ENCODE measurements at regions not wholly inside any gene's neighbourhood (a gene's known extent, or its start where the extent isn't known, plus 50 kb on each side); places are given as distances from the start of the nearest gene placed in this dataset.

DNA sequence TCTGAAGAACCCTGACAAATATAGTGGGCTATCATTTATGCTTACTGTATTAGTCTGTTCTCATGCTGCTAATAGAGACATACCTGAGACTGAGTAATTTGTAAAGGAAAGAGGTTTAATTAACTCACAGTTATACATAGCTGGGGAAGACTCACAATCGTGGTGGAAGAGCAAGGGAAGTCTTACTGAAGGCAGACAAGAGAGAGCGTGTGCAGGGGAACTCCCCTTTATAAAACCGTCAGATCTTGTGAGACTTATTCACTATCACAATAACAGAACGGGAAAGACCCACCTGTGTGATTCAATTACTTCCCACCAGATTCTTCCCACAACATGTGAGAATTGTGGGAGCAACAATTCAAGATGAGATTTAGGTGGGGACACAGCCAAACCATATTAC is 526.8 kb upstream of the GOT2 start:
- Histone ChIP-seq H3K9me3 (no peaks in the 10 kb centered on the region), H3K4me3 (no peak overlapping the region), H3K27me3 (replicated peaks; ENCODE audit: insufficient read depth) (no peaks in the 10 kb centered on the region), H3K36me3 (no peaks in the 10 kb centered on the region), H3K27ac (no peak overlapping the region), H3K4me1 (replicated peaks) (no peaks in the 10 kb centered on the region)
- TF ChIP-seq, protein P1, sequence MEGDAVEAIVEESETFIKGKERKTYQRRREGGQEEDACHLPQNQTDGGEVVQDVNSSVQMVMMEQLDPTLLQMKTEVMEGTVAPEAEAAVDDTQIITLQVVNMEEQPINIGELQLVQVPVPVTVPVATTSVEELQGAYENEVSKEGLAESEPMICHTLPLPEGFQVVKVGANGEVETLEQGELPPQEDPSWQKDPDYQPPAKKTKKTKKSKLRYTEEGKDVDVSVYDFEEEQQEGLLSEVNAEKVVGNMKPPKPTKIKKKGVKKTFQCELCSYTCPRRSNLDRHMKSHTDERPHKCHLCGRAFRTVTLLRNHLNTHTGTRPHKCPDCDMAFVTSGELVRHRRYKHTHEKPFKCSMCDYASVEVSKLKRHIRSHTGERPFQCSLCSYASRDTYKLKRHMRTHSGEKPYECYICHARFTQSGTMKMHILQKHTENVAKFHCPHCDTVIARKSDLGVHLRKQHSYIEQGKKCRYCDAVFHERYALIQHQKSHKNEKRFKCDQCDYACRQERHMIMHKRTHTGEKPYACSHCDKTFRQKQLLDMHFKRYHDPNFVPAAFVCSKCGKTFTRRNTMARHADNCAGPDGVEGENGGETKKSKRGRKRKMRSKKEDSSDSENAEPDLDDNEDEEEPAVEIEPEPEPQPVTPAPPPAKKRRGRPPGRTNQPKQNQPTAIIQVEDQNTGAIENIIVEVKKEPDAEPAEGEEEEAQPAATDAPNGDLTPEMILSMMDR (IDR thresholded peaks at IDR 0.05), result no peak
- no peak for DNase-seq (ENCODE audit: low spot score)
- 67% methylated on average over 4 of the region's 4 CpGs for WGBS
- intact Hi-C loops (cut with DNase I), result no loop called here

DNA sequence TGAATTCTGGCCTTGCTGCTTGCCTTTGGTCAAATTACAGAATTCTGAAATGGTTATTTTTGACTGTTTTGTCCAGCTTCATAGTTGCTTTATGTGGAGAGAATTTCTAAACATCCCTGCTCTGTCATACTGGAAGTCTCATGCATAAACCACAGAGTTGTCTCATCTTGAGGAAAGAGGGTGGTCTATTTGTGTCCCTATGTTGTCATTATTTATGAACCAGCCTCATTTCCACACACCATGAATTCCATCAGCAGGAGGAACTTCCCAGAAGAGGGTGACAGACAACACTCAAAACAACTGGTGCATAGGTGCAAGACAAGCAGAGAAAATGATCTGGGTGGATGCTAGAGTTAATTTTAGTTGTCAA is 525.8 kb upstream of the GOT2 start:
- H3K27me3 ChIP-seq (replicated peaks; ENCODE audit: insufficient read depth), result no peaks in the 10 kb centered on the region
- intact Hi-C loops (cut with DNase I), result no loop called here
- H3K4me3 ChIP-seq, result no peak overlapping the region
- no peaks in the 10 kb centered on the region for H3K4me1 ChIP-seq (replicated peaks)
- no peak overlapping the region for H3K27ac ChIP-seq
- no peaks in the 10 kb centered on the region for H3K36me3 ChIP-seq
- no peak for DNase-seq (ENCODE audit: low spot score)
- no peaks in the 10 kb centered on the region for H3K9me3 ChIP-seq
- no peak for TF ChIP-seq POLR2AphosphoS5 (IDR thresholded peaks at IDR 0.05)

DNA sequence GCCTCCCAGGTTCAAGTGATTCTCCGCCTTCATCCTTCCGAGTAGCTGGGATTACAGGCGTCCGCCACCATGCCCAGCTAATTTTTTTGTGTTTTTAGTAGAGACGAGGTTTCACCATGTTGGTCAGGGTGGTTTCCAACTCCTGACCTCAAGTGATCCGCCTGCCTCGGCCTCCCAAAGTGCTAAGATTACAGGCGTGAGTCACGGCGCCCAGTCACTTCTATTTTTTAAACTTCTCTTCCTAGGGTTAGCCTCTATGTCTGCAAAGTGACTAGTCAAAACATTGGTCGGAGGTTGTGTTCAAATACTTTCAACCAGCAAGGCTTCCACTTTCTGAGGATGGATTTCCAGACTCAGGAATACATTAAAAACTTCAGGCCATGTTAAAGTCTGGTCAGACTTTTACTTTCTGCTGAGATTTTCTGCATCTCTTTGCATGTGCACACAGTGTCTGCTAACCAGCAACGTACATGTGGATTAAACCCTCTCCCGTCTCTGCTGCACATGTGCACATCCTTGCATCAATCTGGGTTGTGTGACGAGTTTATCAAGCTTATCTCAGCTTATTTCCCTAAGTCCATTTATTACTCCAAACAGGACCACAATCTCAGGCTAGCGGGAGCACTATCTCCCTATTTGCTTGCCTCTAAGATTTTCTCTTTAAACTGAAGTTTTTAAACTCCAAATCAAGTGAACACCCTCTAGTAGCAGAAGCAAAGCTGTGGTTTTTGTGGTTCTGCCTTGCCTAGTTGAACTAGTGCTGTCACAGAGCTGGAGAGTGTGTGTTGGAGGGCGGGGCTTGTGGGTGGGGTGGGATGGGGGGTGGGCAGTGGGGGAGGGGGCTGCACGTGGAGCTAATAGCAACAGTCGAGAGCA is 525.2 kb upstream of the GOT2 start:
- H3K27ac ChIP-seq, result no peak overlapping the region
- H3K4me1 ChIP-seq (replicated peaks), result no peaks in the 10 kb centered on the region
- no peak overlapping the region for H3K4me3 ChIP-seq
- 78% methylated on average over 18 of the region's 18 CpGs for WGBS
- intact Hi-C loops (cut with DNase I), result no loop called here
- H3K36me3 ChIP-seq, result no peaks in the 10 kb centered on the region
- H3K27me3 ChIP-seq (replicated peaks; ENCODE audit: insufficient read depth), result no peaks in the 10 kb centered on the region
- no peak for TF ChIP-seq POLR2A (IDR thresholded peaks at IDR 0.05)
- no peak for TF ChIP-seq POLR2AphosphoS5 (IDR thresholded peaks at IDR 0.05)
- DNase-seq (ENCODE audit: low spot score), result no peak
- H3K9me3 ChIP-seq, result no peaks in the 10 kb centered on the region

DNA sequence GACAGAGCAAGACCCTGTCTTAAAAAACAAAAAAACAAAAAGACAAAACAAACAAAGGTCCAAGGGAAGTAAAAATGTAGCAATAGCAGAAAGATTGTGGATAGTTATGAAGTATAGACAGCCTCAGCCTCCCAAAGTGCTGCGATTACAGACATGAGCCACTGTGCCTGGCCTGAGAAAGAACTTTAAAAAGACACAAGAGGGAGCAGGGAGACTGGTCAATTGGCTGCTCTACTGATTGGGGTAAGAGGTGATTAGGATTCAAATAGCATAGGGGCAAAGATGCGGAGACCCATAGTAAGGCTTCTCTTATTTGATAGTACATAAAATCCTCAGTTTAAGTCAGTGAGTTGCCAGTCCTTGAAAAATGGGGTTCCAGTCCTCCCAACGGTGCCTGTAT is 518.2 kb upstream of the GOT2 start:
- H3K27me3 ChIP-seq (replicated peaks; ENCODE audit: insufficient read depth), result no peaks in the 10 kb centered on the region
- intact Hi-C loops (cut with DNase I), result no loop called here
- H3K36me3 ChIP-seq, result no peaks in the 10 kb centered on the region
- WGBS, result 90% methylated on average over 3 of the region's 3 CpGs
- H3K27ac ChIP-seq, result no peak overlapping the region
- H3K4me1 ChIP-seq (replicated peaks), result no peaks in the 10 kb centered on the region
- DNase-seq (ENCODE audit: low spot score), result no peak
- no peak overlapping the region for H3K4me3 ChIP-seq
- TF ChIP-seq POLR2AphosphoS5 (IDR thresholded peaks at IDR 0.05) (no peak), POLR2A (IDR thresholded peaks at IDR 0.05) (no peak)
- TF ChIP-seq, protein P1 (IDR thresholded peaks at IDR 0.05), result no peak
- H3K9me3 ChIP-seq, result no peaks in the 10 kb centered on the region

DNA sequence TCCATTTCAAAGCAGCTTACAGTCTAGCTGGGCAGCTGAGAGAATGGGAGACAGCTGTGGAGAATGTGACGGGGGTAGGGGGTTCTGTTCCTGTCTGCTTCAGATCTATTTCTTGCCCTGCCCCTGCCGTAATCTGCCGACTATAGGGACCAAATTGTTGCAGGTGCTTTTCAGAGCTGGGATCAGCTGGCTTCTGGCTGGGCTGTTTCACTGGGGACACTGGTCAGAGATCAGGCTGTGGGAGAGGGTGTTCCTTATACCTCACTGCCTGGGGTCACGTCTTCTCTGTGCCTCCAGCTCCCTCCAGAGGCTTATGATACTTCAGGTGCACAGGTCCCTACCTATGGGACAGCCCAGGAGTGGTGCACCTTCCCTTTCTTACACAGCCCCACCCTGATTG is 514.9 kb upstream of the GOT2 start:
- TF ChIP-seq, protein P1 (IDR thresholded peaks at IDR 0.05), result no peak
- TF ChIP-seq POLR2A (IDR thresholded peaks at IDR 0.05), result no peak
- TF ChIP-seq POLR2AphosphoS5 (IDR thresholded peaks at IDR 0.05), result no peak
- intact Hi-C loops (cut with DNase I), result no loop called here
- DNase-seq (ENCODE audit: low spot score), result no peak
- Histone ChIP-seq H3K4me3 (no peak overlapping the region), H3K9me3 (no peaks in the 10 kb centered on the region), H3K36me3 (no peaks in the 10 kb centered on the region), H3K27ac (no peak overlapping the region), H3K27me3 (replicated peaks; ENCODE audit: insufficient read depth) (no peaks in the 10 kb centered on the region), H3K4me1 (replicated peaks) (no peaks in the 10 kb centered on the region)
- 62% methylated on average over 4 of the region's 4 CpGs for WGBS

DNA sequence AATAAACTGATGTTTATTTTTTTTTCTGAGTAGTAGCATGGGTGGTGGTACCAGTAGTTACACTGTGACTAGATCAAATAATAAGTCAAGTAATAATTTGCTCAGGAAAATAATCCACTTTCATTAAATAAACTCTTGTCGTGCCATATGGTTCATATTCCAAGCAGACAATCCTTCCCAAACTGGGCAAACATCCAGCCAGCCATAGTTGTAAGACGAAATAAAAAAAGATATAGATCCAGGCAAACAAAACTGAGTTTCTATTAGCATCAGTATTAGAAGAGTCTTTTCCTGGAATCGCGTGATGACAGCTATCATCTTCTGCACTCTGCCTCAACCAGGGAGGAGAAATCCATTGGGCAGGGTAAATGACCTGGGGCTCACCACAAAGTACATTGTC is 508.4 kb upstream of the GOT2 start:
- no peaks in the 10 kb centered on the region for H3K27me3 ChIP-seq (replicated peaks; ENCODE audit: insufficient read depth)
- H3K4me1 ChIP-seq (replicated peaks), result no peaks in the 10 kb centered on the region
- H3K9me3 ChIP-seq, result no peaks in the 10 kb centered on the region
- no peak overlapping the region for H3K4me3 ChIP-seq
- no peak for DNase-seq (ENCODE audit: low spot score)
- H3K36me3 ChIP-seq, result no peaks in the 10 kb centered on the region
- 35% methylated on average over 4 of the region's 4 CpGs for WGBS
- no peak overlapping the region for H3K27ac ChIP-seq
- intact Hi-C loops (cut with DNase I), result no loop called here
- TF ChIP-seq, protein P1 (IDR thresholded peaks at IDR 0.05), result no peak
- no peak for TF ChIP-seq POLR2A (IDR thresholded peaks at IDR 0.05)
- TF ChIP-seq POLR2AphosphoS5 (IDR thresholded peaks at IDR 0.05), result no peak

Data from prostate gland (tissue), 2 donors.